Gastroesophageal sphincter (tissue), 4 donors: ENCODE measurements at regions not wholly inside any gene's neighbourhood (a gene's known extent, or its start where the extent isn't known, plus 50 kb on each side); places are given as distances from the start of the nearest gene placed in this dataset.

Experiments used
- ATAC-seq: fragments of 150-250 bp; one replicate; pipeline ENCODE4 v1.9.1; 2016; ENCODE audit warnings: mild to moderate bottlenecking, moderate library complexity
- H3K27ac ChIP-seq, 4 donors: fragments of 200-600 bp; sonication (generic) in 3 of 4; 1 replicate in 3 of 4; 2 replicates in 1 of 4; pipeline ENCODE4 v1.5.1; 2016 to 2019
- H3K27me3 ChIP-seq: fragments of 200-600 bp; sonication (generic); one replicate; pipeline ENCODE4 v1.5.1; 2019
- H3K36me3 ChIP-seq, 2 donors: fragments of 200-600 bp; sonication (generic); one replicate each; pipeline ENCODE4 v1.5.1; 2019; ENCODE audit warnings: control low read depth in 1 of 2
- H3K4me1 ChIP-seq, 3 donors: fragments of 200-600 bp; sonication (generic); 1 replicate in 2 of 3; 2 replicates in 1 of 3; pipeline ENCODE4 v1.5.1; 2016 to 2019; ENCODE audit warnings: control low read depth in 2 of 3
- H3K4me3 ChIP-seq, 2 donors: fragments of 200-600 bp; sonication (generic); one replicate each; pipeline ENCODE4 v1.5.1; 2019; ENCODE audit warnings: mild to moderate bottlenecking in 1 of 2, moderate library complexity in 1 of 2
- H3K9me3 ChIP-seq, 3 donors: fragments of 200-600 bp; sonication (generic); one replicate each; pipeline ENCODE4 v1.5.1; 2017 to 2019; ENCODE audit warnings: control low read depth in 2 of 3
- EP300 ChIP-seq: sonication (generic); formaldehyde crosslinking; IDR thresholded peaks from one replicate; pipeline ENCODE4 v1.6.1; 2017; ENCODE audit warnings: antibody characterized with exemption, mild to moderate bottlenecking
- POLR2A ChIP-seq, 2 donors: fragments of 450-650 bp; IDR thresholded peaks; one replicate each; pipeline ENCODE4 v1.6.1; 2017; ENCODE audit warnings: antibody characterized with exemption in 2 of 2, mild to moderate bottlenecking in 2 of 2, moderate library complexity in 1 of 2
- POLR2AphosphoS5 ChIP-seq: sonication (generic); formaldehyde crosslinking; IDR thresholded peaks from one replicate; pipeline ENCODE4 v1.6.1; 2017; ENCODE audit warnings: antibody characterized with exemption
- WGBS, 2 donors: methylation state at CpG; one replicate each; pipeline ENCODE4 v1.1.5; 2018; ENCODE audit warnings: low coverage in 1 of 2; 5-methylcytosine and 5-hydroxymethylcytosine counted together
- TF ChIP-seq, protein P1 (sequence below), 4 experiments: fragments of 200-600 bp in 2 of 4; fragments of 450-650 bp in 2 of 4; sonication (generic) in 1 of 4; IDR thresholded peaks; one replicate each; pipeline ENCODE4 v1.5.1; 2017 to 2019; ENCODE audit warnings: antibody characterized with exemption in 4 of 4, mild to moderate bottlenecking in 2 of 4, moderate library complexity in 2 of 4

DNA sequence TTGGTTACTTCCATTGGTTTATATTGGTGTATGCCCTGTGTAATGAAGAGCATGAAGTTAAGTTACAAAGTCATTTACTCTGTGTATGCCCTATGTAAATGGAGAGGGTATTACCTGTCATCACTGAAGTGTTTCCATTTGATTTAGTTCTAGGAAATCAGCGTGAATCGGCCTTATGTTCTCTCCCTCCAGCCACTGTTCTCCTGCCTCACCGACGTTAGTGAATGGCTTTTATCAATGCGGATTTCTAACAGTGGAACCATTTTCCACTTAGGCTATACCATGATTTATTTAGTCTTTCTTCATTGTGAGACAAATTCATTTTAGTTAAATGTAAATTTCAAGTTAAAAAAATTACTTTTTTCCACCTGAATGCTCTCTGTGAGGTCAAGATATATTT lies 327.0 kb upstream of the ADCY2 start:
- no peak for TF ChIP-seq POLR2A (IDR thresholded peaks at IDR 0.05)
- TF ChIP-seq, protein P1, sequence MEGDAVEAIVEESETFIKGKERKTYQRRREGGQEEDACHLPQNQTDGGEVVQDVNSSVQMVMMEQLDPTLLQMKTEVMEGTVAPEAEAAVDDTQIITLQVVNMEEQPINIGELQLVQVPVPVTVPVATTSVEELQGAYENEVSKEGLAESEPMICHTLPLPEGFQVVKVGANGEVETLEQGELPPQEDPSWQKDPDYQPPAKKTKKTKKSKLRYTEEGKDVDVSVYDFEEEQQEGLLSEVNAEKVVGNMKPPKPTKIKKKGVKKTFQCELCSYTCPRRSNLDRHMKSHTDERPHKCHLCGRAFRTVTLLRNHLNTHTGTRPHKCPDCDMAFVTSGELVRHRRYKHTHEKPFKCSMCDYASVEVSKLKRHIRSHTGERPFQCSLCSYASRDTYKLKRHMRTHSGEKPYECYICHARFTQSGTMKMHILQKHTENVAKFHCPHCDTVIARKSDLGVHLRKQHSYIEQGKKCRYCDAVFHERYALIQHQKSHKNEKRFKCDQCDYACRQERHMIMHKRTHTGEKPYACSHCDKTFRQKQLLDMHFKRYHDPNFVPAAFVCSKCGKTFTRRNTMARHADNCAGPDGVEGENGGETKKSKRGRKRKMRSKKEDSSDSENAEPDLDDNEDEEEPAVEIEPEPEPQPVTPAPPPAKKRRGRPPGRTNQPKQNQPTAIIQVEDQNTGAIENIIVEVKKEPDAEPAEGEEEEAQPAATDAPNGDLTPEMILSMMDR (IDR thresholded peaks at IDR 0.05): no peak
- no peak for TF ChIP-seq POLR2AphosphoS5
- TF ChIP-seq EP300: no peak
- Histone ChIP-seq H3K36me3 (no peaks in the 10 kb centered on the region), H3K27ac (no peak overlapping the region), H3K4me1 (no peaks in the 10 kb centered on the region), H3K9me3 (no peaks in the 10 kb centered on the region), H3K4me3 (no peak overlapping the region), H3K27me3 (peaks cover 10% of the 10 kb centered on the region)
- no peak for ATAC-seq
- 61 to 73% methylated on average over 5 of the region's 5 CpGs for WGBS, 2 donors

DNA sequence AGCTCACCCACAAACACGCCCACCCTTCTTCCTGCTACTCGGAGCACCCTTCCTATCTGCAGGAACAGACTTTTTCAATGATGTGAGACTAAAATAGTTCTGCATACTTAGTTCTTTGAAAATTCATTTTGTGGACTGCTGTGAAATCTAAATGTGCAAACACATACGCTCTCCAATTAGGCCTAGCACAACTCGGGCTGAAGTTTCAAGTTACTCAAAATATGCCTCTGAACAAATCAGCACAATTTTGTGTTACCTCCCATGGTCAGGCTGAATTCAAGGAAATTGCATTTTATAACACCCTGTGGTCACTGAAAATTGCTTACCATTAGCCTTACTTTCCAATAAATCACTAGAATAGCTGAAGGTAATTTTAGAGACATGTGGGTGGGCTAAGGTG lies 323.8 kb upstream of the ADCY2 start:
- no peaks in the 10 kb centered on the region for H3K9me3 ChIP-seq
- ATAC-seq: no peak
- H3K27ac ChIP-seq: no peak overlapping the region
- H3K36me3 ChIP-seq: no peaks in the 10 kb centered on the region
- TF ChIP-seq POLR2AphosphoS5 (no peak), EP300 (no peak)
- TF ChIP-seq, protein P1 (IDR thresholded peaks at IDR 0.05): no peak
- H3K27me3 ChIP-seq: peaks cover 10% of the 10 kb centered on the region
- 31 to 38% methylated on average over 2 to 4 of the region's 4 CpGs for WGBS, 2 donors
- no peaks in the 10 kb centered on the region for H3K4me1 ChIP-seq
- no peak overlapping the region for H3K4me3 ChIP-seq

GRCh38 chr5:7073666-7074065 lies 322.3 kb upstream of the ADCY2 start:
- no peak for ATAC-seq
- no peaks in the 10 kb centered on the region for H3K9me3 ChIP-seq
- no peak for TF ChIP-seq POLR2A (IDR thresholded peaks at IDR 0.05)
- TF ChIP-seq POLR2AphosphoS5: no peak
- TF ChIP-seq EP300: no peak
- TF ChIP-seq, protein P1 (IDR thresholded peaks at IDR 0.05): no peak
- 80 to 83% methylated on average over 1 of the region's 6 CpGs for WGBS, 2 donors
- H3K4me3 ChIP-seq: no peak overlapping the region
- no peak overlapping the region for H3K27ac ChIP-seq
- peaks cover 14% of the 10 kb centered on the region for H3K27me3 ChIP-seq
- no peaks in the 10 kb centered on the region for H3K4me1 ChIP-seq
- no peaks in the 10 kb centered on the region for H3K36me3 ChIP-seq

GRCh38 chr5:7074176-7074575 lies 321.8 kb upstream of the ADCY2 start:
- peaks cover 16% of the 10 kb centered on the region for H3K27me3 ChIP-seq
- WGBS, 2 donors: 21 to 50% methylated on average over 1 of the region's 1 CpG
- no peak for ATAC-seq
- H3K4me3 ChIP-seq: no peak overlapping the region
- TF ChIP-seq EP300: no peak
- TF ChIP-seq POLR2AphosphoS5: no peak
- TF ChIP-seq, protein P1 (IDR thresholded peaks at IDR 0.05): no peak
- no peak for TF ChIP-seq POLR2A (IDR thresholded peaks at IDR 0.05)
- H3K27ac ChIP-seq: no peak overlapping the region
- H3K9me3 ChIP-seq: no peaks in the 10 kb centered on the region
- H3K4me1 ChIP-seq: no peaks in the 10 kb centered on the region
- no peaks in the 10 kb centered on the region for H3K36me3 ChIP-seq

- Histone ChIP-seq H3K4me3 (no peak overlapping the region), H3K4me1 (no peaks in the 10 kb centered on the region), H3K27me3 (peaks cover 16% of the 10 kb centered on the region), H3K27ac (no peak overlapping the region), H3K9me3 (no peaks in the 10 kb centered on the region), H3K36me3 (no peaks in the 10 kb centered on the region)
- 55% methylated on average over 1 of the region's 1 CpG; no CpG with 5 or more reads in 1 of the 2 donors for WGBS, 2 donors
- ATAC-seq: no peak
- TF ChIP-seq EP300 (no peak), POLR2A (IDR thresholded peaks at IDR 0.05) (no peak)
- TF ChIP-seq, protein P1 (IDR thresholded peaks at IDR 0.05): no peak
Measured at GRCh38 chr5:7075470-7075869, 320.5 kb upstream of the ADCY2 start.
